ENCODE measurements at regions not wholly inside any gene's neighbourhood (a gene's known extent, or its start where the extent isn't known, plus 50 kb on each side); places are given as distances from the start of the nearest gene placed in this dataset.

DNA sequence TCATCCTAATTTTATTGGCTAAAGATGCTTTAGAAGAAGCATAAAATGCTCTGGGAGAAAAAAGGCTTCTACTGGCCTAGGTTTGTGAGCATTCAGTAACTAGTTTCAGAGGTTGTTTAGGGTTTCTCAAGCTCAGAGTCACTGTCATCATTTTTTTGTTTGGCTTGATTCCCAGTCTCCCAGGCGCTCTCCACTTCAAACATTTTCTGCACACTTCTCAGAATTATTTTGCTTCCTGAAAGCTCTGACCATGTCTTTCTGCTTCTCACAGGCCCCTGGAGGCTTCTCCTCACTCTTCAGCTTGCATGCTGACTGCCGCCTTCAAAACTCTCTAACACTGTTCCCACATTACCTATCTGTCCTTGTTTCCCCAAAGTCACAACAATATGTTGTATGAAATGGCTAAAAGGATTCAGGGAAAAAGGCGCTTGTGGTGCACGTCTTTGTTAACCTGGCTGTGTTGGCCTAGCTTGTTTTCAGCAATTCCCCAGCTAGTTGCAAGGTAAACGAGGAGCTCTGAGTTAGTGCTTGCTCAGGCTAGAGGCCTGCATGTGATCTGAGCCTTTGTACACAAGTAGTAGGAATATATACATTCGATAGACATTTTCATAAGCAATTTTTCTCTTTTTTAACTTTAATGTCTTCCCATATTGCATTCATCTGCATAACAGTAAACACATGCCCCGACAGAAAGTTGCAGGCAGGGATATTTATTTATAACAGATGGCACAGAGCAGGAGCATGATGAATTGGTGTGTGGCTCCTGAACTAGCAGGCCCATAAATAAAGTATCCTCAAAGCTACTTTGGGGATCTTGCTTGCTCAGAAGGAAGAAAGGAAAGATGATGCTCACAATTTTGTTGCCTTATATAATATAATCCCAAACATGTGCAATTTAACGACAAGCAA lies 129.2 kb upstream of the DPH6 start:
- Histone ChIP-seq H4K20me1 (ENCODE audit: control insufficient read depth, insufficient read depth, low read length, poor library complexity, severe bottlenecking) (no peaks in the 10 kb centered on the region), H3K36me3 (replicated peaks in 1 of 2; ENCODE audit: control extremely low read depth in 1 of 2, control insufficient read depth in 1 of 2, extremely low read depth in 1 of 2, insufficient read depth in 2 of 2, low read length in 1 of 2) (no peaks in the 10 kb centered on the region), H3K9me3 (ENCODE audit: control extremely low read depth in 1 of 3, control insufficient read depth in 2 of 3, insufficient read depth in 1 of 3, low read length in 2 of 3) (no peaks in the 10 kb centered on the region), H3K9ac (ENCODE audit: low read length) (no peak overlapping the region), H2AFZ (ENCODE audit: insufficient read depth, low read depth, low read length, poor library complexity, severe bottlenecking) (no peak overlapping the region), H3K27ac (ENCODE audit: low read length in 2 of 2) (no peak overlapping the region), H3K79me2 (ENCODE audit: control insufficient read depth, insufficient read depth, low read length) (no peaks in the 10 kb centered on the region), H3K4me1 (ENCODE audit: control insufficient read depth in 2 of 2, insufficient read depth in 2 of 2, low read length in 2 of 2) (peaks cover 0 to 6% of the 10 kb centered on the region in 2 donors), H3K27me3 (replicated peaks in 1 of 4; ENCODE audit: control extremely low read depth in 1 of 4, control insufficient read depth in 3 of 4, insufficient read depth in 4 of 4, low read length in 3 of 4) (peaks cover 0 to 2% (median 0%) of the 10 kb centered on the region in 4 experiments), H3K4me2 (replicated peaks; ENCODE audit: low read depth, low read length, poor library complexity, severe bottlenecking) (no peak overlapping the region), H3K4me3 (ENCODE audit: control extremely low read depth in 1 of 5, extremely low read depth in 1 of 5, insufficient read depth in 1 of 5, low read depth in 2 of 5, low read length in 4 of 5) (no peak overlapping the region)
- Mint-ChIP-seq H3K4me3 (no peak overlapping the region), H3K4me1 (peaks cover 4% of the 10 kb centered on the region), H3K27me3 (no peaks in the 10 kb centered on the region), H3K9me3 (ENCODE audit: insufficient read depth) (no peaks in the 10 kb centered on the region), H3K27ac (no peak overlapping the region)
- TF ChIP-seq, protein P1, sequence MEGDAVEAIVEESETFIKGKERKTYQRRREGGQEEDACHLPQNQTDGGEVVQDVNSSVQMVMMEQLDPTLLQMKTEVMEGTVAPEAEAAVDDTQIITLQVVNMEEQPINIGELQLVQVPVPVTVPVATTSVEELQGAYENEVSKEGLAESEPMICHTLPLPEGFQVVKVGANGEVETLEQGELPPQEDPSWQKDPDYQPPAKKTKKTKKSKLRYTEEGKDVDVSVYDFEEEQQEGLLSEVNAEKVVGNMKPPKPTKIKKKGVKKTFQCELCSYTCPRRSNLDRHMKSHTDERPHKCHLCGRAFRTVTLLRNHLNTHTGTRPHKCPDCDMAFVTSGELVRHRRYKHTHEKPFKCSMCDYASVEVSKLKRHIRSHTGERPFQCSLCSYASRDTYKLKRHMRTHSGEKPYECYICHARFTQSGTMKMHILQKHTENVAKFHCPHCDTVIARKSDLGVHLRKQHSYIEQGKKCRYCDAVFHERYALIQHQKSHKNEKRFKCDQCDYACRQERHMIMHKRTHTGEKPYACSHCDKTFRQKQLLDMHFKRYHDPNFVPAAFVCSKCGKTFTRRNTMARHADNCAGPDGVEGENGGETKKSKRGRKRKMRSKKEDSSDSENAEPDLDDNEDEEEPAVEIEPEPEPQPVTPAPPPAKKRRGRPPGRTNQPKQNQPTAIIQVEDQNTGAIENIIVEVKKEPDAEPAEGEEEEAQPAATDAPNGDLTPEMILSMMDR (IDR thresholded peaks at IDR 0.05) = no peak
- TF ChIP-seq EZH2 (IDR thresholded peaks at IDR 0.05; ENCODE audit: borderline replicate concordance, insufficient read depth, low read depth, low read length, poor library complexity, severe bottlenecking) = no peak
- ATAC-seq (ENCODE audit: low read depth) (no peak), DNase-seq (no peak)
- ChIA-PET CTCF (no interaction called here), POLR2A (no interaction called here)
- intact Hi-C loops (cut with micrococcal nuclease) = no loop called here
- 78% methylated on average over 4 of the region's 8 CpGs for WGBS (ENCODE audit: insufficient coverage)

DNA sequence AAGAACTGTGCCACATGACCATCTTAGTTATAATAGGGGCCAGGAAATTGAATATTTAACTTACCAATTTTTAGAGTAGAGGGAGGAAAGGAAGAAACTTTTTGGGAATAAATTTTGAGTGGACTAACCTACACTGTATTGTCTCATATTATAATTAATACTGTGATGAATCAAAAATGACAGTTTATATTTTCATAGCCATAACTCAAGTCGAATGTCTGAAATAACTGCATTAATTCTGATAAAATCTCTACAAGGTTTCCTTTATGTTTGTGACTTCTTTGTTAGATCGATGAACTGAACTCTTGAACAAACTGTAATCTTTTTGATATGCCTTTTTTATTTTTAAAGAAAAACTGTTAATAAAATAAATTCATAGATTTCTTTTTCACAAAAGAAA lies 132.8 kb upstream of the DPH6 start:
- H4K20me1 ChIP-seq (ENCODE audit: control insufficient read depth, insufficient read depth, low read length, poor library complexity, severe bottlenecking) = no peaks in the 10 kb centered on the region
- Mint-ChIP-seq H3K27me3 (no peaks in the 10 kb centered on the region), H3K9me3 (ENCODE audit: insufficient read depth) (no peaks in the 10 kb centered on the region), H3K4me1 (no peaks in the 10 kb centered on the region), H3K27ac (no peak overlapping the region), H3K4me3 (no peak overlapping the region)
- CTCF ChIA-PET = no interaction called here
- no peak overlapping the region for H2AFZ ChIP-seq (ENCODE audit: insufficient read depth, low read depth, low read length, poor library complexity, severe bottlenecking)
- H3K9me3 ChIP-seq (ENCODE audit: control extremely low read depth in 1 of 3, control insufficient read depth in 2 of 3, insufficient read depth in 1 of 3, low read length in 2 of 3) = no peaks in the 10 kb centered on the region
- no peak overlapping the region for H3K4me3 ChIP-seq (ENCODE audit: control extremely low read depth in 1 of 5, extremely low read depth in 1 of 5, insufficient read depth in 1 of 5, low read depth in 2 of 5, low read length in 4 of 5)
- ATAC-seq (ENCODE audit: low read depth) (no peak), DNase-seq (no peak)
- intact Hi-C loops (cut with micrococcal nuclease) = no loop called here
- no peaks in the 10 kb centered on the region for H3K79me2 ChIP-seq (ENCODE audit: control insufficient read depth, insufficient read depth, low read length)
- H3K4me1 ChIP-seq (ENCODE audit: control insufficient read depth in 2 of 2, insufficient read depth in 2 of 2, low read length in 2 of 2) = no peaks in the 10 kb centered on the region
- H3K27me3 ChIP-seq (replicated peaks in 1 of 4; ENCODE audit: control extremely low read depth in 1 of 4, control insufficient read depth in 3 of 4, insufficient read depth in 4 of 4, low read length in 3 of 4) = peaks cover 0 to 2% (median 0%) of the 10 kb centered on the region in 4 experiments
- WGBS (ENCODE audit: insufficient coverage) = no CpG with 5 or more reads among the region's 2 CpGs
- H3K9ac ChIP-seq (ENCODE audit: low read length) = no peak overlapping the region
- H3K36me3 ChIP-seq (replicated peaks in 1 of 2; ENCODE audit: control extremely low read depth in 1 of 2, control insufficient read depth in 1 of 2, extremely low read depth in 1 of 2, insufficient read depth in 2 of 2, low read length in 1 of 2) = no peaks in the 10 kb centered on the region
- POLR2A ChIA-PET = no interaction called here
- no peak for TF ChIP-seq EZH2 (IDR thresholded peaks at IDR 0.05; ENCODE audit: borderline replicate concordance, insufficient read depth, low read depth, low read length, poor library complexity, severe bottlenecking)
- TF ChIP-seq, protein P1 (IDR thresholded peaks at IDR 0.05) = no peak
- H3K27ac ChIP-seq (ENCODE audit: low read length in 2 of 2) = no peak overlapping the region
- H3K4me2 ChIP-seq (replicated peaks; ENCODE audit: low read depth, low read length, poor library complexity, severe bottlenecking) = no peak overlapping the region
